Mesenchymal stem cell (in vitro differentiated cells and primary cell): ENCODE measurements at regions not wholly inside any gene's neighbourhood (a gene's known extent, or its start where the extent isn't known, plus 50 kb on each side); places are given as distances from the start of the nearest gene placed in this dataset.
"Not testable (repeated sequence)": the region's sequence is repeated elsewhere in the genome, so short reads cannot be mapped to it uniquely, and the experiment has no call there.

Experiments
- DNase-seq: peaks from one replicate; pipeline ENCODE4 v3.0.0-alpha.2; 2013
- H2AFZ ChIP-seq: one replicate; pipeline ENCODE4 v1.6.1; 2013; ENCODE audit warnings: low read depth, mild to moderate bottlenecking, control low read depth, inconsistent platforms, low read length, moderate library complexity
- H2AK5ac ChIP-seq: 2 replicates; pipeline ENCODE4 v1.6.1; 2013; ENCODE audit warnings: low read length, moderate library complexity, mild to moderate bottlenecking, inconsistent platforms; ENCODE audit not compliant: severe bottlenecking
- H2BK120ac ChIP-seq: one replicate; pipeline ENCODE4 v1.6.1; 2013; ENCODE audit warnings: low read depth, mild to moderate bottlenecking, inconsistent platforms, low read length, moderate library complexity
- H2BK12ac ChIP-seq, 2 experiments: one replicate each; pipeline ENCODE4 v1.6.1; 2013; ENCODE audit warnings: inconsistent platforms in 2 of 2, low read length in 2 of 2, mild to moderate bottlenecking in 2 of 2, moderate library complexity in 2 of 2, control low read depth in 1 of 2
- H2BK15ac ChIP-seq: one replicate; pipeline ENCODE4 v1.6.1; 2013; ENCODE audit warnings: mild to moderate bottlenecking, low read depth, inconsistent platforms; ENCODE audit not compliant: poor library complexity, severe bottlenecking
- H2BK5ac ChIP-seq: 2 replicates; pipeline ENCODE4 v1.6.1; 2013; ENCODE audit warnings: low read depth, mild to moderate bottlenecking, low read length, control low read depth, inconsistent platforms; ENCODE audit not compliant: poor library complexity, severe bottlenecking
- H3K14ac ChIP-seq, 2 experiments: one replicate each; pipeline ENCODE4 v1.6.1; 2013; ENCODE audit warnings: inconsistent platforms in 2 of 2, low read length in 2 of 2, control low read depth in 1 of 2, mild to moderate bottlenecking in 1 of 2, moderate library complexity in 1 of 2
- H3K18ac ChIP-seq, 2 experiments: one replicate each; pipeline ENCODE4 v1.6.1; 2013; ENCODE audit warnings: inconsistent platforms in 2 of 2, low read length in 2 of 2, control low read depth in 1 of 2, low read depth in 1 of 2, mild to moderate bottlenecking in 1 of 2
- H3K23ac ChIP-seq, 2 experiments: one replicate each; pipeline ENCODE4 v1.6.1; 2013; ENCODE audit warnings: inconsistent platforms in 2 of 2, low read length in 2 of 2, mild to moderate bottlenecking in 2 of 2, moderate library complexity in 2 of 2, control low read depth in 1 of 2
- H3K27ac ChIP-seq: 2 replicates; pipeline ENCODE4 v1.5.1; 2013; ENCODE audit warnings: mild to moderate bottlenecking, moderate library complexity, low read length, control low read depth, inconsistent platforms; ENCODE audit not compliant: poor library complexity, severe bottlenecking
- H3K27me3 ChIP-seq, 2 experiments: 2 replicates each; pipeline versions ENCODE4 v1.6.1 to v1.7.0; 2013; ENCODE audit warnings: low read length in 2 of 2, mild to moderate bottlenecking in 2 of 2, moderate library complexity in 2 of 2, control low read depth in 1 of 2, inconsistent platforms in 1 of 2; ENCODE audit not compliant: control insufficient read depth in 1 of 2, insufficient read depth in 1 of 2
- H3K36me3 ChIP-seq, 2 experiments: 2 replicates each; pipeline versions ENCODE4 v1.6.1 to v1.7.0; 2013; ENCODE audit warnings: low read length in 2 of 2, control low read depth in 1 of 2, inconsistent platforms in 1 of 2, low read depth in 1 of 2, mild to moderate bottlenecking in 1 of 2; ENCODE audit not compliant: insufficient read depth in 2 of 2, control insufficient read depth in 1 of 2
- H3K4ac ChIP-seq, 2 experiments: one replicate each; pipeline ENCODE4 v1.6.1; 2013; ENCODE audit warnings: inconsistent platforms in 2 of 2, low read length in 2 of 2, mild to moderate bottlenecking in 2 of 2, moderate library complexity in 2 of 2, control low read depth in 1 of 2, low read depth in 1 of 2
- H3K4me1 ChIP-seq: 2 replicates; pipeline ENCODE4 v1.6.1; 2013; ENCODE audit warnings: low read depth, low read length, control low read depth; ENCODE audit not compliant: control insufficient read depth, insufficient read depth
- H3K4me2 ChIP-seq: 2 replicates; pipeline ENCODE4 v1.6.1; 2013; ENCODE audit warnings: low read length, mild to moderate bottlenecking, inconsistent platforms; ENCODE audit not compliant: poor library complexity, severe bottlenecking
- H3K4me3 ChIP-seq, 2 experiments: 2 replicates each; pipeline versions ENCODE4 v1.5.1 to v1.7.0; 2013; ENCODE audit warnings: low read length in 2 of 2, mild to moderate bottlenecking in 2 of 2, control low read depth in 1 of 2, low read depth in 1 of 2; ENCODE audit not compliant: insufficient read depth in 1 of 2
- H3K79me1 ChIP-seq: replicated peaks from 2 replicates; pipeline ENCODE4 v1.6.1; 2013; ENCODE audit warnings: mild to moderate bottlenecking, control low read depth, low read length, inconsistent platforms; ENCODE audit not compliant: poor library complexity, severe bottlenecking
- H3K9ac ChIP-seq: 2 replicates; pipeline ENCODE4 v1.7.0; 2013; ENCODE audit warnings: mild to moderate bottlenecking, low read length, moderate library complexity
- H3K9me3 ChIP-seq: 2 replicates; pipeline ENCODE4 v1.7.0; 2013; ENCODE audit warnings: mild to moderate bottlenecking, low read length; ENCODE audit not compliant: control insufficient read depth
- H4K8ac ChIP-seq: one replicate; pipeline ENCODE4 v1.6.1; 2013; ENCODE audit warnings: inconsistent platforms, mild to moderate bottlenecking, low read length, moderate library complexity
- H4K91ac ChIP-seq: one replicate; pipeline ENCODE4 v1.6.1; 2013; ENCODE audit warnings: mild to moderate bottlenecking, low read length, inconsistent platforms
- WGBS: methylation state at CpG from one replicate; pipeline ENCODE4 v1.1.7; 2013; ENCODE audit warnings: mixed read lengths; 5-methylcytosine and 5-hydroxymethylcytosine counted together

DNA sequence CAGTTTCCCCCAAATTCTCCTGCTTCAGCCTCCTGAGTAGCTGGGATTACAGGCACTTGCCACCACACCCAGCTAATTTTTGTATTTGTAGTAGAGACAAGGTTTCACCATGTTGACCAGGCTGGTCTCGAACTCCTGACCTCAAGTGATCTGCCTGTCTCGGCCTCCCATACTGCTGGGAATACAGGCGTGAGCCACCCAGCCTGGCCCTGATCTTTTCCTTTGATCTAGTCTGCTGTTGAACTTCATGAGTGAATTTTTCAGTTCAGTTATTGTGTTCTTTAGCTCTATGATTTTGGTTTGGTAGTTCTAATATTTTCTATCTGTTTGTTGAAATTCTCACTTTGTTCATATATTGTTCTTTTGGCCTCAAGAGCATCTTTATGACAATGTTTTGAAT, 83.4 kb upstream of the RAP2C start:
- not testable (repeated sequence) for H3K18ac ChIP-seq, H3K4me3 ChIP-seq, H3K14ac ChIP-seq, H2AK5ac ChIP-seq, H4K91ac ChIP-seq, H3K4ac ChIP-seq, H4K8ac ChIP-seq, H3K23ac ChIP-seq, H3K36me3 ChIP-seq, H2BK12ac ChIP-seq, H3K27me3 ChIP-seq, H2BK15ac ChIP-seq, H2AFZ ChIP-seq, H3K27ac ChIP-seq, H2BK120ac ChIP-seq, H3K9ac ChIP-seq, H2BK5ac ChIP-seq, H3K4me2 ChIP-seq, H3K79me1 ChIP-seq, DNase-seq, H3K4me1 ChIP-seq
- WGBS: 79% methylated on average over 3 of the region's 3 CpGs
- peaks cover 17% of the 10 kb centered on the region for H3K9me3 ChIP-seq

- H3K4ac ChIP-seq: no peak overlapping the region
- no peaks in the 10 kb centered on the region for H3K79me1 ChIP-seq
- H3K4me2 ChIP-seq: no peak overlapping the region
- no peak overlapping the region for H2BK15ac ChIP-seq
- no peak overlapping the region for H3K14ac ChIP-seq
- no CpG with 5 or more reads among the region's 2 CpGs for WGBS
- no peak overlapping the region for H3K23ac ChIP-seq
- H3K9ac ChIP-seq: no peak overlapping the region
- H3K27me3 ChIP-seq: peaks cover 0 to 14% of the 10 kb centered on the region in 2 experiments
- H2AFZ ChIP-seq: no peak overlapping the region
- no peak overlapping the region for H2BK120ac ChIP-seq
- H3K4me1 ChIP-seq: no peaks in the 10 kb centered on the region
- no peak for DNase-seq
- H2BK5ac ChIP-seq: no peak overlapping the region
- no peak overlapping the region for H2AK5ac ChIP-seq
- H4K8ac ChIP-seq: no peak overlapping the region
- H3K9me3 ChIP-seq: no peaks in the 10 kb centered on the region
- no peaks in the 10 kb centered on the region for H3K36me3 ChIP-seq
- no peak overlapping the region for H3K4me3 ChIP-seq
- H3K27ac ChIP-seq: no peak overlapping the region
- no peak overlapping the region for H4K91ac ChIP-seq
- H2BK12ac ChIP-seq: no peak overlapping the region
- H3K18ac ChIP-seq: no peak overlapping the region
Observed at GRCh38 chrX:132294776-132295495, 75.7 kb upstream of the RAP2C start.

GRCh38 chrX:132294192-132294591, 74.9 kb upstream of the RAP2C start:
- Histone ChIP-seq H3K9me3 (no peaks in the 10 kb centered on the region), H3K27ac (no peak overlapping the region), H2BK5ac (no peak overlapping the region), H4K91ac (no peak overlapping the region), H2BK12ac (no peak overlapping the region), H3K36me3 (no peaks in the 10 kb centered on the region), H2AFZ (no peak overlapping the region), H3K27me3 (peaks cover 0 to 14% of the 10 kb centered on the region in 2 experiments), H3K79me1 (no peaks in the 10 kb centered on the region), H3K14ac (no peak overlapping the region), H3K23ac (no peak overlapping the region), H2BK15ac (no peak overlapping the region), H3K4me3 (no peak overlapping the region), H2AK5ac (no peak overlapping the region), H4K8ac (no peak overlapping the region), H3K4me2 (no peak overlapping the region), H3K9ac (no peak overlapping the region), H3K4ac (no peak overlapping the region), H3K18ac (no peak overlapping the region), H2BK120ac (no peak overlapping the region), H3K4me1 (no peaks in the 10 kb centered on the region)
- 97% methylated on average over 1 of the region's 1 CpG for WGBS
- DNase-seq: no peak

GRCh38 chrX:132292793-132293192, 73.5 kb upstream of the RAP2C start:
- H3K14ac ChIP-seq: no peak overlapping the region
- no peaks in the 10 kb centered on the region for H3K79me1 ChIP-seq
- peaks cover 0 to 14% of the 10 kb centered on the region in 2 experiments for H3K27me3 ChIP-seq
- H2BK5ac ChIP-seq: no peak overlapping the region
- H3K4me3 ChIP-seq: no peak overlapping the region
- no peaks in the 10 kb centered on the region for H3K36me3 ChIP-seq
- H3K23ac ChIP-seq: no peak overlapping the region
- H3K18ac ChIP-seq: no peak overlapping the region
- no peak overlapping the region for H4K8ac ChIP-seq
- H2BK12ac ChIP-seq: no peak overlapping the region
- H3K4ac ChIP-seq: no peak overlapping the region
- no peak overlapping the region for H2BK120ac ChIP-seq
- no peak overlapping the region for H2AK5ac ChIP-seq
- peak overlapping the region; percentile 74 for H3K9ac ChIP-seq
- no peak overlapping the region for H2AFZ ChIP-seq
- no peak overlapping the region for H3K27ac ChIP-seq
- H3K9me3 ChIP-seq: no peaks in the 10 kb centered on the region
- H4K91ac ChIP-seq: no peak overlapping the region
- 0% methylated on average over 2 of the region's 5 CpGs for WGBS
- DNase-seq: peak; percentile 59
- H3K4me2 ChIP-seq: no peak overlapping the region
- no peak overlapping the region for H2BK15ac ChIP-seq
- H3K4me1 ChIP-seq: no peaks in the 10 kb centered on the region
